ENCODE measurements at regions not wholly inside any gene's neighbourhood (a gene's known extent, or its start where the extent isn't known, plus 50 kb on each side); places are given as distances from the start of the nearest gene placed in this dataset.

DNA sequence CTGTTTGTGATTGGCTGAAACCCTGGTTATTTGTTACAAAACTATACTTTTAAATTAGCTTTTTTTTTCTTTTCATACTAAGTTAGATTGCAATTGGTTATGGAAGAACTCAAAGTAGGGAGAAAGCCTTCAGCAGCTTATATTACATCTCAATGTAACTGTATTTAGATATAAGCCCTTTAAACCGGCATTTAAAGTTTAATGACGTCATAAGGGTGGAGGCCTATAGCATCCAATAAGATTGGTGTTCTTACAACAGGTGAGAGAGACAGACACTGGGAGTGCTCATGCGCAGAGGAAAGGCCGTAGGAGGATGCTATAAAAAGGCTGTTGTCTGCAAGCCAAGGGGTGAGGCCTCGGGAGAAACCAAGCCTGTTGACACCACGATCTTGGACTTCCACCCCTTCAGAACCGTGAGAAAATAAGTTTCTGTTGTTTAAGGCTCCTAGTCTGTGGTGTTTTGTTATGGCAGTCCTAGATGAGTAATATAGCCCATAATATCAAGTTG lies 1198.8 kb upstream of the SPRY2 start:
- Histone ChIP-seq H3K9me3 (no peaks in the 10 kb centered on the region), H3K36me3 (ENCODE audit: low read depth) (no peaks in the 10 kb centered on the region), H3K4me1 (ENCODE audit: low read depth) (no peaks in the 10 kb centered on the region), H3K4me3 (no peak overlapping the region)
- peak in 1 of 3 donors; percentile 3 for DNase-seq
- TF ChIP-seq, protein P1, sequence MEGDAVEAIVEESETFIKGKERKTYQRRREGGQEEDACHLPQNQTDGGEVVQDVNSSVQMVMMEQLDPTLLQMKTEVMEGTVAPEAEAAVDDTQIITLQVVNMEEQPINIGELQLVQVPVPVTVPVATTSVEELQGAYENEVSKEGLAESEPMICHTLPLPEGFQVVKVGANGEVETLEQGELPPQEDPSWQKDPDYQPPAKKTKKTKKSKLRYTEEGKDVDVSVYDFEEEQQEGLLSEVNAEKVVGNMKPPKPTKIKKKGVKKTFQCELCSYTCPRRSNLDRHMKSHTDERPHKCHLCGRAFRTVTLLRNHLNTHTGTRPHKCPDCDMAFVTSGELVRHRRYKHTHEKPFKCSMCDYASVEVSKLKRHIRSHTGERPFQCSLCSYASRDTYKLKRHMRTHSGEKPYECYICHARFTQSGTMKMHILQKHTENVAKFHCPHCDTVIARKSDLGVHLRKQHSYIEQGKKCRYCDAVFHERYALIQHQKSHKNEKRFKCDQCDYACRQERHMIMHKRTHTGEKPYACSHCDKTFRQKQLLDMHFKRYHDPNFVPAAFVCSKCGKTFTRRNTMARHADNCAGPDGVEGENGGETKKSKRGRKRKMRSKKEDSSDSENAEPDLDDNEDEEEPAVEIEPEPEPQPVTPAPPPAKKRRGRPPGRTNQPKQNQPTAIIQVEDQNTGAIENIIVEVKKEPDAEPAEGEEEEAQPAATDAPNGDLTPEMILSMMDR (IDR thresholded peaks at IDR 0.05), result no peak
- intact Hi-C loops (cut with DNase I, micrococcal nuclease), result no loop called here
- peak; percentile 53 for ATAC-seq

DNA sequence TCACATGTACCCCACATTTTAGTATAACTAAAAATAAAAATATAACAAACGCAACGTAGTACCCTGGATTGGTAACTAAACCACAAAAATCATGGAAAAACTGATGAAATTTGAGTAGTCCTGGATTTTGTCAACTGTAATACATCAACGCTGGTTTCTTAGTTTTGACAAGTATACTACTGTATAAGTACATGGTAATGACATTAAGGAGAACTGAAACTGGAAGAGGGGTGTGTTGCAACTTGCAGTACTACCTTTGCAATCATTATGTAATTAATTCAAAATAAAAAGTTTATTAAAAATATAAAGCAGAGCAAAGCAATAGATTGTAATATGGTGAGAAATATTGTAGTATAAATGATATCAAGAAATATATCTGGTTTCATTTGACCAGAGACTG lies 1158.0 kb upstream of the SPRY2 start:
- Histone ChIP-seq H3K4me1 (ENCODE audit: low read depth) (no peaks in the 10 kb centered on the region), H3K36me3 (ENCODE audit: low read depth) (no peaks in the 10 kb centered on the region), H3K4me3 (no peak overlapping the region), H3K9me3 (no peaks in the 10 kb centered on the region)
- intact Hi-C loops (cut with DNase I, micrococcal nuclease), result no loop called here
- ATAC-seq, result no peak
- DNase-seq, result no peak
- TF ChIP-seq, protein P1 (IDR thresholded peaks at IDR 0.05), result no peak

DNA sequence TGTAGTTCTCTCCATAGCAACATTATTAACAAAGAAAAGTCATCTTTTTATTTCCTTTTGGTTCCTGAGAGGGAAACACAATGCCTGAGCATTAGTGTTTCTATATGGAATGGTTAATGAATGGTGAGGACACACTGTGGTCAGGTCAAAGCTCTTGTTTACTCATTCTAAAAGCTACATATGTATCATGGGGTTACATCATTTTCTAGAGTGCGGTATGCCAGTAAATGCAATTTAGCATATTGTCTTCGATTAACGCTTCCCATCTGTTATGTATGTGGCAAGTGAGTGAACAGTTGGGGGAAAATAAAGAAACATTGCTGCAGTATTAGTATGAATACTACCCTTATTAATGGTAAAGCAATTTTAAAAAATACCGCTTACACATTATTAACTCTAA lies 1152.2 kb upstream of the SPRY2 start:
- H3K9me3 ChIP-seq, result no peaks in the 10 kb centered on the region
- no peak overlapping the region for H3K4me3 ChIP-seq
- intact Hi-C loops (cut with DNase I, micrococcal nuclease), result no loop called here
- no peak for DNase-seq
- H3K36me3 ChIP-seq (ENCODE audit: low read depth), result no peaks in the 10 kb centered on the region
- H3K4me1 ChIP-seq (ENCODE audit: low read depth), result no peaks in the 10 kb centered on the region
- ATAC-seq, result no peak
- TF ChIP-seq, protein P1 (IDR thresholded peaks at IDR 0.05), result no peak

DNA sequence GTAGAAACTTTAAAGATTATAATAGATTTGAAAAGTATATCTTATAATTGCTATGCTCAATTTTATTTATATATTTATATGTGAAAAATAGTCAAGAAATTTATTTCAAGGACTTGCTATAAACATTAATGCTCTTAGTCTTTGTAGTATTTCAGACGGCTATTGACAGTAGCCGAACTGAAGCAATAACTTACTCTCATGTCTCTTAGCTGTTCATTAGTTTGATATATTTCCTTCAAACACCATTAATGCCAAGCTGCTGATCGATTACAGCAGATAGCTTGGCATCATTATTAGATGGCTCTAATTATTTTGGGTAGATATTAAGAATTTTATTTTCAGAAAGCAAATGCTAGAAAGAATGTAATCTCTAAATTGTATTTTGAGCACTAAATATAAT lies 1151.5 kb upstream of the SPRY2 start:
- intact Hi-C loops (cut with DNase I, micrococcal nuclease), result no loop called here
- no peaks in the 10 kb centered on the region for H3K36me3 ChIP-seq (ENCODE audit: low read depth)
- no peak for DNase-seq
- H3K4me1 ChIP-seq (ENCODE audit: low read depth), result no peaks in the 10 kb centered on the region
- no peak overlapping the region for H3K4me3 ChIP-seq
- ATAC-seq, result no peak
- H3K9me3 ChIP-seq, result no peaks in the 10 kb centered on the region
- TF ChIP-seq, protein P1 (IDR thresholded peaks at IDR 0.05), result no peak

DNA sequence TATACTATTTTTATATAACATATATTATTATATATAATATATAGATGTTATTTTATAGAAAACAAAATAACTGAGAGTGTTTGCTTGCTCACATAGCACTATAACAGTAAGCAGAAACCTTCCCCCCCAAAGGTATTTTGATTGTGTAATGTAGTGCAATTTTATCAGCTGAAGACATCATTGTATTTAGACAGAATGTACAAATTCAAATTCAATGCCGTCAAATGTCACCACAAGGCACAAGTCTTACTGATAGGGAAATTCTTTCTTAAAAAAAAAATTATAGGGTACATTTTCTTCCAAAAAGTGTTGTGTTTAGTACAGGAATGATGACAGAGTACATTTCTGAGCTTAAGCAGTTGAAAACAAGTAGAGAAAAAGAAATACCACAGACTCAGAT lies 1147.1 kb upstream of the SPRY2 start:
- H3K36me3 ChIP-seq (ENCODE audit: low read depth), result no peaks in the 10 kb centered on the region
- ATAC-seq (no peak), DNase-seq (no peak)
- no peak overlapping the region for H3K4me3 ChIP-seq
- H3K4me1 ChIP-seq (ENCODE audit: low read depth), result no peaks in the 10 kb centered on the region
- TF ChIP-seq, protein P1 (IDR thresholded peaks at IDR 0.05), result no peak
- H3K9me3 ChIP-seq, result no peaks in the 10 kb centered on the region
- intact Hi-C loops (cut with DNase I, micrococcal nuclease), result loop anchor here in 1 of 2 donors (10.0 kb wide), 1 partner anchor 313 kb away; no protein-coding TSS in a partner anchor

DNA sequence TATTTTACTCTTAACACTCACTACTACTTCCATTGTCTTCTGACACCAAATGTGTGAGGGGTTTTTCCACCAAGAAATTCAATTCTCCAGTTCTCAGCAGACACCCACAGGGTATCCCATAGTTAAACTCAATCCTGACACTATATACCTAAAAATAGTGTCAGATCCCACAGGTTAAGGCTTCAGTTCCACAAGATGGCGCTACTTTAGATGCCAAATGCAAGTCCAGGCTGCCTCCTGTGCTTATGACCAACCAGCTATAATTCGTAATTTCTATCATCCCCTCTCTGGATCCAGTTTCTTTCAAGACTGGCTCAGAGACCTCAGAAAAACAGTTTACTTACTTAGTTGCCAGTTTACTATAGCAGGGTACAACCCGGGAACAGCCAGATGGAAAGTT lies 1146.2 kb upstream of the SPRY2 start:
- DNase-seq, result peak in 1 of 3 donors; percentile 38
- TF ChIP-seq, protein P1 (IDR thresholded peaks at IDR 0.05), result no peak
- intact Hi-C loops (cut with DNase I, micrococcal nuclease), result loop anchor here in 1 of 2 donors (10.0 kb wide), 1 partner anchor 312 kb away; no protein-coding TSS in a partner anchor
- ATAC-seq, result no peak
- Histone ChIP-seq H3K4me3 (no peak overlapping the region), H3K4me1 (ENCODE audit: low read depth) (no peaks in the 10 kb centered on the region), H3K36me3 (ENCODE audit: low read depth) (no peaks in the 10 kb centered on the region), H3K9me3 (no peaks in the 10 kb centered on the region)

Data from mucosa of descending colon (tissue), 3 donors.